K562 (cell line): ENCODE measurements at regions not wholly inside any gene's neighbourhood (a gene's known extent, or its start where the extent isn't known, plus 50 kb on each side); places are given as distances from the start of the nearest gene placed in this dataset.

Source experiments
- ATAC-seq: fragments of 200-7000 bp; cut with Tn5 transposase; 3 replicates; pipeline ENCODE4 v1.9.1; 2020; ENCODE audit warnings: moderate library complexity
- BruUV-seq: library from RNA; stranded (reverse); fragments of 400-500 nt; replicated peaks from 2 replicates; lab custom pipeline; 2021; lab: Mats Ljungman, UMichigan
- CTCF ChIA-PET: fragments of 300-600 bp; formaldehyde crosslinking; extraction: SDS; loops from one replicate; lab custom pipeline; 2021; ENCODE audit warnings: low intra/inter-chr PET ratio; lab: Yijun Ruan, JAX
- POLR2A ChIA-PET: fragments of 300-600, 350-650 bp; sonication (Branson Sonifier 250); formaldehyde crosslinking; extraction: SDS; loops from one replicate; lab custom pipeline; 2021; ENCODE audit warnings: antibody characterized with exemption, inconsistent platforms; lab: Yijun Ruan, JAX
- DNase-seq, 4 experiments: peaks; one replicate each; pipeline versions ENCODE4 v3.0.0 to v3.0.0-alpha.2; 2011 to 2018; ENCODE audit warnings: low spot score in 3 of 4, mixed read lengths in 3 of 4; ENCODE audit errors: extremely low read depth in 1 of 4
- FAIRE-seq: peaks from 2 replicates; lab custom pipeline; 2011; peaks lifted over from hg19 to GRCh38; lab: Jason Lieb, UNC
- H2AFZ ChIP-seq: 2 replicates; pipeline ENCODE4 v1.6.0; 2011; ENCODE audit warnings: low read depth, low read length, control low read depth, inconsistent platforms
- H3K27ac ChIP-seq: fragments of 200-600 bp; 3 replicates; pipeline ENCODE4 v1.8.0; 2011; ENCODE audit warnings: low read depth, mild to moderate bottlenecking, control low read depth, inconsistent platforms, low read length, moderate library complexity, mixed read lengths; ENCODE audit errors: extremely low read depth
- H3K27me3 ChIP-seq, 2 experiments: fragments of 300-600 bp in 1 of 2; 2 replicates in 1 of 2; 3 replicates in 1 of 2; pipeline versions ENCODE4 v1.6.0 to v1.8.0; 2011; ENCODE audit warnings: inconsistent platforms in 2 of 2, low read length in 2 of 2, mild to moderate bottlenecking in 1 of 2, mixed read lengths in 1 of 2, moderate library complexity in 1 of 2; ENCODE audit not compliant: control insufficient read depth in 2 of 2, insufficient read depth in 2 of 2
- H3K36me3 ChIP-seq: fragments of 300-600 bp; 3 replicates; pipeline ENCODE4 v1.8.0; 2011; ENCODE audit warnings: mild to moderate bottlenecking, low read length, inconsistent platforms; ENCODE audit not compliant: control insufficient read depth, insufficient read depth
- H3K4me1 ChIP-seq, 2 experiments: fragments of 200-600 bp in 1 of 2; replicated peaks in 1 of 2; 2 replicates in 1 of 2; 3 replicates in 1 of 2; pipeline versions ENCODE4 v1.5.1 to v1.8.0; 2011; ENCODE audit warnings: inconsistent platforms in 2 of 2, low read length in 2 of 2, mild to moderate bottlenecking in 1 of 2, mixed read lengths in 1 of 2, moderate library complexity in 1 of 2; ENCODE audit not compliant: control insufficient read depth in 2 of 2, insufficient read depth in 2 of 2
- H3K4me2 ChIP-seq: 2 replicates; pipeline ENCODE4 v1.6.1; 2011; ENCODE audit warnings: low read length, control low read depth, inconsistent platforms, mixed read lengths; ENCODE audit not compliant: insufficient read depth
- H3K4me3 ChIP-seq: fragments of 200-600 bp; sonication (generic), shearing (Covaris generic); 2 replicates; pipeline ENCODE4 v1.5.1; 2016; ENCODE audit warnings: control low read depth, inconsistent platforms
- H3K79me2 ChIP-seq: fragments of 200-600 bp; 3 replicates; pipeline ENCODE4 v1.8.0; 2011; ENCODE audit warnings: low read length, inconsistent platforms; ENCODE audit not compliant: control insufficient read depth, insufficient read depth
- H3K9ac ChIP-seq, 2 experiments: 2 replicates each; pipeline versions ENCODE4 v1.6.0 to v1.6.1; 2011; ENCODE audit warnings: low read depth in 2 of 2, low read length in 2 of 2, control low read depth in 1 of 2, inconsistent platforms in 1 of 2, mild to moderate bottlenecking in 1 of 2, mixed read lengths in 1 of 2; ENCODE audit not compliant: insufficient read depth in 1 of 2
- H3K9me1 ChIP-seq: one replicate; pipeline ENCODE4 v1.6.0; 2011; ENCODE audit warnings: inconsistent platforms, mild to moderate bottlenecking, low read length, moderate library complexity; ENCODE audit not compliant: control insufficient read depth, insufficient read depth
- H3K9me3 ChIP-seq: replicated peaks from 2 replicates; pipeline ENCODE4 v1.5.1; 2011; ENCODE audit warnings: low read depth, low read length, inconsistent platforms; ENCODE audit not compliant: control insufficient read depth, insufficient read depth
- H4K20me1 ChIP-seq: replicated peaks from 2 replicates; pipeline ENCODE4 v1.6.1; 2011; ENCODE audit warnings: low read length, inconsistent platforms, mixed read lengths; ENCODE audit not compliant: control insufficient read depth, insufficient read depth
- BRD4 ChIP-seq: fragments of 200-600 bp; sonication (generic); IDR thresholded peaks from 2 replicates; pipeline ENCODE4 v1.6.1; 2017; ENCODE audit warnings: inconsistent platforms
- CHD1 ChIP-seq: fragments of 200-600 bp; sonication (generic); IDR thresholded peaks from one replicate; pipeline ENCODE4 v1.6.1; 2012; ENCODE audit warnings: mild to moderate bottlenecking, moderate library complexity, low read length, inconsistent platforms
- E2F4 ChIP-seq: sonication (generic); formaldehyde crosslinking; IDR thresholded peaks from 2 replicates; pipeline ENCODE4 v1.8.0; 2022; ENCODE audit warnings: mild to moderate bottlenecking, low read depth, missing genetic modification reagents
- ETV1 ChIP-seq: fragments of 450-650 bp; conservative IDR thresholded peaks from 2 replicates; pipeline ENCODE4 v1.6.1; 2016; ENCODE audit warnings: missing genetic modification characterization, control low read depth, low read depth, missing compliant biosample characterization
- ETV5 ChIP-seq: sonication (generic); formaldehyde crosslinking; IDR thresholded peaks from 2 replicates; pipeline ENCODE4 v1.4.0; 2020; ENCODE audit warnings: low read depth, mild to moderate bottlenecking, missing genetic modification reagents
- ILF3 ChIP-seq: fragments of 450-650 bp; IDR thresholded peaks from 2 replicates; pipeline ENCODE4 v1.6.1; 2018; ENCODE audit warnings: antibody characterized with exemption, mild to moderate bottlenecking, moderate library complexity, borderline replicate concordance
- KDM4B ChIP-seq, 2 experiments: fragments of 450-650 bp in 1 of 2; sonication (generic) in 1 of 2; IDR thresholded peaks; 2 replicates each; pipeline ENCODE4 v1.6.1; 2016 to 2017; ENCODE audit warnings: borderline replicate concordance in 2 of 2, antibody characterized with exemption in 1 of 2, low read depth in 1 of 2, mild to moderate bottlenecking in 1 of 2
- KLF16 ChIP-seq: IDR thresholded peaks from 2 replicates; pipeline ENCODE4 v1.6.1; 2016; ENCODE audit warnings: antibody characterized with exemption
- PURB ChIP-seq: sonication (generic); formaldehyde crosslinking; IDR thresholded peaks from 2 replicates; pipeline ENCODE4 v1.9.0; 2021; ENCODE audit warnings: low read depth, mild to moderate bottlenecking, missing genetic modification reagents
- SMARCA5 ChIP-seq: fragments of 450-650 bp; IDR thresholded peaks from 2 replicates; pipeline ENCODE4 v1.6.1; 2016
- WHSC1 ChIP-seq: IDR thresholded peaks from one replicate; pipeline ENCODE4 v1.6.1; 2012; ENCODE audit warnings: low read length, control low read depth, inconsistent platforms
- YY1 ChIP-seq, 3 experiments: IDR thresholded peaks; 2 replicates each; pipeline ENCODE4 v1.6.1; 2011; ENCODE audit warnings: low read length in 2 of 3, mild to moderate bottlenecking in 2 of 3, moderate library complexity in 2 of 3, borderline replicate concordance in 1 of 3, control low read depth in 1 of 3, low read depth in 1 of 3; ENCODE audit not compliant: insufficient read depth in 3 of 3, insufficient replicate concordance in 2 of 3, control insufficient read depth in 1 of 3, insufficient read length in 1 of 3; ENCODE audit errors: extremely low read depth in 1 of 3
- ZFPM2 ChIP-seq: fragments of 250-450 bp; sonication (Bioruptor Pico); IDR thresholded peaks from 2 replicates; pipeline ENCODE4 v1.5.1; 2022; ENCODE audit warnings: mild to moderate bottlenecking
- ZNF23 ChIP-seq: fragments of 250-450 bp; sonication (Bioruptor Pico); IDR thresholded peaks from 2 replicates; pipeline ENCODE4 v1.4.0; 2020; ENCODE audit warnings: mild to moderate bottlenecking
- ZZZ3 ChIP-seq: fragments of 450-650 bp; IDR thresholded peaks from 2 replicates; pipeline ENCODE4 v1.6.1; 2016; ENCODE audit warnings: antibody characterized with exemption, mild to moderate bottlenecking, moderate library complexity
- WGBS: fragments of 100-300 bp; shearing (Covaris generic); methylation state at CpG from one replicate; pipeline ENCODE4 v1.1.6; 2016; ENCODE audit warnings: low coverage, mixed read lengths; ENCODE audit not compliant: insufficient coverage; ENCODE audit errors: missing lambda C conversion rate; 5-methylcytosine and 5-hydroxymethylcytosine counted together
- in situ Hi-C: fragments of 300-500 bp; cut with MboI; formaldehyde crosslinking; loops from 4 replicates; pipeline ENCODE4 v1.15.0; 2018; ENCODE audit warnings: inconsistent platforms, mixed read lengths
- intact Hi-C: fragments of 100-400 bp; cut with micrococcal nuclease; formaldehyde crosslinking; loops from 2 replicates; pipeline ENCODE4 v1.14.2; 2022
- TF ChIP-seq, protein P1 (sequence below): fragments of 450-650 bp; IDR thresholded peaks from 2 replicates; pipeline ENCODE4 v1.6.1; 2017; ENCODE audit warnings: mild to moderate bottlenecking, moderate library complexity

- DNase-seq: no peak
- H3K9me1 ChIP-seq: no peaks in the 10 kb centered on the region
- no peaks in the 10 kb centered on the region for H3K36me3 ChIP-seq
- H3K9me3 ChIP-seq: no peaks in the 10 kb centered on the region
- no peak overlapping the region for H3K4me3 ChIP-seq
- FAIRE-seq: no peak
- TF ChIP-seq, protein P1, sequence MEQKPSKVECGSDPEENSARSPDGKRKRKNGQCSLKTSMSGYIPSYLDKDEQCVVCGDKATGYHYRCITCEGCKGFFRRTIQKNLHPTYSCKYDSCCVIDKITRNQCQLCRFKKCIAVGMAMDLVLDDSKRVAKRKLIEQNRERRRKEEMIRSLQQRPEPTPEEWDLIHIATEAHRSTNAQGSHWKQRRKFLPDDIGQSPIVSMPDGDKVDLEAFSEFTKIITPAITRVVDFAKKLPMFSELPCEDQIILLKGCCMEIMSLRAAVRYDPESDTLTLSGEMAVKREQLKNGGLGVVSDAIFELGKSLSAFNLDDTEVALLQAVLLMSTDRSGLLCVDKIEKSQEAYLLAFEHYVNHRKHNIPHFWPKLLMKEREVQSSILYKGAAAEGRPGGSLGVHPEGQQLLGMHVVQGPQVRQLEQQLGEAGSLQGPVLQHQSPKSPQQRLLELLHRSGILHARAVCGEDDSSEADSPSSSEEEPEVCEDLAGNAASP: no peak
- TF ChIP-seq KDM4B (IDR thresholded peaks at IDR 0.05; ENCODE audit: borderline replicate concordance in 2 of 2, low read depth in 1 of 2) (no peak), ETV5 (CRISPR knock-in tag) (no peak), E2F4 (no peak), ZFPM2 (no peak), WHSC1 (no peak), ILF3 (no peak), CHD1 (no peak), BRD4 (no peak), YY1 (IDR thresholded peaks at IDR 0.05; ENCODE audit: borderline replicate concordance in 1 of 3, control insufficient read depth in 1 of 3, extremely low read depth in 1 of 3, insufficient read depth in 3 of 3, insufficient read length in 1 of 3, insufficient replicate concordance in 2 of 3, low read depth in 1 of 3, low read length in 2 of 3) (no peak), ETV1 (tag) (no peak), PURB (no peak), SMARCA5 (no peak), ZZZ3 (no peak), KLF16 (no peak), ZNF23 (no peak)
- no peaks in the 10 kb centered on the region for H3K27me3 ChIP-seq
- POLR2A ChIA-PET: no interaction called here
- H3K27ac ChIP-seq: no peak overlapping the region
- BruUV-seq: no TSS peak
- no peak overlapping the region for H3K4me2 ChIP-seq
- H3K9ac ChIP-seq: no peak overlapping the region
- in situ Hi-C loops (no loop called here), intact Hi-C loops (no loop called here)
- WGBS: 0% methylated on average over 2 of the region's 2 CpGs
- H3K79me2 ChIP-seq: no peaks in the 10 kb centered on the region
- H2AFZ ChIP-seq: no peak overlapping the region
- no peak for ATAC-seq
- H4K20me1 ChIP-seq: no peaks in the 10 kb centered on the region
- CTCF ChIA-PET: no interaction called here
- H3K4me1 ChIP-seq: no peaks in the 10 kb centered on the region
Observed at GRCh38 chr12:126534495-126534894, 1469.3 kb downstream of the AACS start.
